ENCODE measurements at regions not wholly inside any gene's neighbourhood (a gene's known extent, or its start where the extent isn't known, plus 50 kb on each side); places are given as distances from the start of the nearest gene placed in this dataset.

- TF ChIP-seq POLR2A (IDR thresholded peaks at IDR 0.05; ENCODE audit: low read length) (no peak), GATA1 (IDR thresholded peaks at IDR 0.05; ENCODE audit: low read depth, low read length) (no peak)
Measured at GRCh38 chr11:35049859-35050531, 89.0 kb upstream of the CD44 start.

All from erythroblast (primary cell).